ENCODE measurements at regions not wholly inside any gene's neighbourhood (a gene's known extent, or its start where the extent isn't known, plus 50 kb on each side); places are given as distances from the start of the nearest gene placed in this dataset.

DNA sequence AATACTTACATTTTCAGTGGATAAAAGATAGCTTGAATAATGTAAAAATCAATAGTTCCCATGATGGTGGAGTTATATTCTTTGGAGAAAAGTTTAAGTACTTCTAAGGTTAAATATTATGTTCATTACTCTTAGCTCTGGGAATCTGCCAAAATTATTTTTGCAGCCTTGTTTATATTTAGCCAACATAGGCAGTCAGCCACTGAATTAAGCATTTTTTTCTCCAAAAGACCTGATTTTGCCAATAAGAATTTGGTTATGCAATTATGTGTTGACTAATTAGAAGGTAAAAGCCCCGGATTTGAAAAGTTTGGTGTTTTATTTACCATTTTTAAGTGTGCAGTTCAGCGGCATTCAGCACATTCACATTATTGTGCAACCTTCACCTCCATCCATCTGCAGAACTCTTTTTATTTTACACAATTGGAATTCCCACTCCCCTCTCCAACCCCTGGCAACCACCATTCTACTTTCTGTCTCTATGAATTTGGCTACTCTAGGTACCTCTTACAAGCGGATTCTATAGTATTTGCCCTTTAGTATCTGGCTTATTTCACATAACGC, 90.1 kb upstream of the C1QTNF9B start:
- TF ChIP-seq MAZ (IDR thresholded peaks at IDR 0.05; ENCODE audit: borderline replicate concordance, low read depth, low read length) (no peak), SREBF2 (IDR thresholded peaks at IDR 0.05) (no peak), ESRRA (IDR thresholded peaks at IDR 0.05; ENCODE audit: borderline replicate concordance, low read length) (no peak), HDAC2 (IDR thresholded peaks at IDR 0.05) (no peak), JUN (IDR thresholded peaks at IDR 0.05) (no peak), MYC (IDR thresholded peaks at IDR 0.05; ENCODE audit: borderline replicate concordance, low read length) (no peak), CBX8 (IDR thresholded peaks at IDR 0.05) (no peak), POLR2A (IDR thresholded peaks at IDR 0.05; ENCODE audit: low read length) (no peak), EP300 (IDR thresholded peaks at IDR 0.05) (no peak)
- TF ChIP-seq, protein P1, sequence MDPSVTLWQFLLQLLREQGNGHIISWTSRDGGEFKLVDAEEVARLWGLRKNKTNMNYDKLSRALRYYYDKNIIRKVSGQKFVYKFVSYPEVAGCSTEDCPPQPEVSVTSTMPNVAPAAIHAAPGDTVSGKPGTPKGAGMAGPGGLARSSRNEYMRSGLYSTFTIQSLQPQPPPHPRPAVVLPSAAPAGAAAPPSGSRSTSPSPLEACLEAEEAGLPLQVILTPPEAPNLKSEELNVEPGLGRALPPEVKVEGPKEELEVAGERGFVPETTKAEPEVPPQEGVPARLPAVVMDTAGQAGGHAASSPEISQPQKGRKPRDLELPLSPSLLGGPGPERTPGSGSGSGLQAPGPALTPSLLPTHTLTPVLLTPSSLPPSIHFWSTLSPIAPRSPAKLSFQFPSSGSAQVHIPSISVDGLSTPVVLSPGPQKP (IDR thresholded peaks at IDR 0.05; ENCODE audit: low read depth, low read length), result no peak
- TF ChIP-seq, protein P2, sequence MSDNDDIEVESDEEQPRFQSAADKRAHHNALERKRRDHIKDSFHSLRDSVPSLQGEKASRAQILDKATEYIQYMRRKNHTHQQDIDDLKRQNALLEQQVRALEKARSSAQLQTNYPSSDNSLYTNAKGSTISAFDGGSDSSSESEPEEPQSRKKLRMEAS (IDR thresholded peaks at IDR 0.05), result no peak
- TF ChIP-seq, protein P3, sequence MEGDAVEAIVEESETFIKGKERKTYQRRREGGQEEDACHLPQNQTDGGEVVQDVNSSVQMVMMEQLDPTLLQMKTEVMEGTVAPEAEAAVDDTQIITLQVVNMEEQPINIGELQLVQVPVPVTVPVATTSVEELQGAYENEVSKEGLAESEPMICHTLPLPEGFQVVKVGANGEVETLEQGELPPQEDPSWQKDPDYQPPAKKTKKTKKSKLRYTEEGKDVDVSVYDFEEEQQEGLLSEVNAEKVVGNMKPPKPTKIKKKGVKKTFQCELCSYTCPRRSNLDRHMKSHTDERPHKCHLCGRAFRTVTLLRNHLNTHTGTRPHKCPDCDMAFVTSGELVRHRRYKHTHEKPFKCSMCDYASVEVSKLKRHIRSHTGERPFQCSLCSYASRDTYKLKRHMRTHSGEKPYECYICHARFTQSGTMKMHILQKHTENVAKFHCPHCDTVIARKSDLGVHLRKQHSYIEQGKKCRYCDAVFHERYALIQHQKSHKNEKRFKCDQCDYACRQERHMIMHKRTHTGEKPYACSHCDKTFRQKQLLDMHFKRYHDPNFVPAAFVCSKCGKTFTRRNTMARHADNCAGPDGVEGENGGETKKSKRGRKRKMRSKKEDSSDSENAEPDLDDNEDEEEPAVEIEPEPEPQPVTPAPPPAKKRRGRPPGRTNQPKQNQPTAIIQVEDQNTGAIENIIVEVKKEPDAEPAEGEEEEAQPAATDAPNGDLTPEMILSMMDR (IDR thresholded peaks at IDR 0.05), result no peak
